ENCODE measurements at regions not wholly inside any gene's neighbourhood (a gene's known extent, or its start where the extent isn't known, plus 50 kb on each side); places are given as distances from the start of the nearest gene placed in this dataset.

DNA sequence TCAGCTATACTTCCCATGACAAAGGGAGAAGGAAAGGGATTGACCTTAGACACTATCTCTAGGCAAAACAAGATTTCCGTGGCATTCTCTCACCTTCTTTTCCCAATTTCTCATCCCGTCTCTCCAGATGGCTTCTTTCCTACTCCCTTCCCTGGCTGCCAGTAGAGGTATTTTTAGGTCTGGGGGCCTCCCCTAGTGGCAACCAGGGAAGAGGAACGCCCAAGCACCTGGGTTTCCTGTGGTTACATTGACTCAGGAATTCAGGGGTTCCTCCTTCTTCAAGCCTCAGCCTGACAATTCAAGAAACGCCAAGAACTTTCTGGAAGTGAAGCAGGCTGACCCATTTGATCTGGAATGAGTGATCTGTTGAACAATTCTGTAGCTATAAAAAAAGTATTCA, 111.5 kb upstream of the OSMR start:
- TF ChIP-seq, protein P1, sequence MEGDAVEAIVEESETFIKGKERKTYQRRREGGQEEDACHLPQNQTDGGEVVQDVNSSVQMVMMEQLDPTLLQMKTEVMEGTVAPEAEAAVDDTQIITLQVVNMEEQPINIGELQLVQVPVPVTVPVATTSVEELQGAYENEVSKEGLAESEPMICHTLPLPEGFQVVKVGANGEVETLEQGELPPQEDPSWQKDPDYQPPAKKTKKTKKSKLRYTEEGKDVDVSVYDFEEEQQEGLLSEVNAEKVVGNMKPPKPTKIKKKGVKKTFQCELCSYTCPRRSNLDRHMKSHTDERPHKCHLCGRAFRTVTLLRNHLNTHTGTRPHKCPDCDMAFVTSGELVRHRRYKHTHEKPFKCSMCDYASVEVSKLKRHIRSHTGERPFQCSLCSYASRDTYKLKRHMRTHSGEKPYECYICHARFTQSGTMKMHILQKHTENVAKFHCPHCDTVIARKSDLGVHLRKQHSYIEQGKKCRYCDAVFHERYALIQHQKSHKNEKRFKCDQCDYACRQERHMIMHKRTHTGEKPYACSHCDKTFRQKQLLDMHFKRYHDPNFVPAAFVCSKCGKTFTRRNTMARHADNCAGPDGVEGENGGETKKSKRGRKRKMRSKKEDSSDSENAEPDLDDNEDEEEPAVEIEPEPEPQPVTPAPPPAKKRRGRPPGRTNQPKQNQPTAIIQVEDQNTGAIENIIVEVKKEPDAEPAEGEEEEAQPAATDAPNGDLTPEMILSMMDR (IDR thresholded peaks at IDR 0.05) = no peak
- TF ChIP-seq POLR2A (IDR thresholded peaks at IDR 0.05) = no peak

Measured in right lobe of liver (tissue), 4 donors.